K562 (cell line): ENCODE measurements at regions not wholly inside any gene's neighbourhood (a gene's known extent, or its start where the extent isn't known, plus 50 kb on each side); places are given as distances from the start of the nearest gene placed in this dataset.

Source experiments
- ATAC-seq: fragments of 200-7000 bp; cut with Tn5 transposase; 3 replicates; pipeline ENCODE4 v1.9.1; 2020; ENCODE audit warnings: moderate library complexity
- BruUV-seq: library from RNA; stranded (reverse); fragments of 400-500 nt; replicated peaks from 2 replicates; lab custom pipeline; 2021; lab: Mats Ljungman, UMichigan
- CTCF ChIA-PET: fragments of 300-600 bp; formaldehyde crosslinking; extraction: SDS; loops from one replicate; lab custom pipeline; 2021; ENCODE audit warnings: low intra/inter-chr PET ratio; lab: Yijun Ruan, JAX
- POLR2A ChIA-PET: fragments of 300-600, 350-650 bp; sonication (Branson Sonifier 250); formaldehyde crosslinking; extraction: SDS; loops from one replicate; lab custom pipeline; 2021; ENCODE audit warnings: antibody characterized with exemption, inconsistent platforms; lab: Yijun Ruan, JAX
- DNase-seq, 4 experiments: peaks; one replicate each; pipeline versions ENCODE4 v3.0.0 to v3.0.0-alpha.2; 2011 to 2018; ENCODE audit warnings: low spot score in 3 of 4, mixed read lengths in 3 of 4; ENCODE audit errors: extremely low read depth in 1 of 4
- FAIRE-seq: peaks from 2 replicates; lab custom pipeline; 2011; peaks lifted over from hg19 to GRCh38; lab: Jason Lieb, UNC
- H2AFZ ChIP-seq: 2 replicates; pipeline ENCODE4 v1.6.0; 2011; ENCODE audit warnings: low read depth, low read length, control low read depth, inconsistent platforms
- H3K27ac ChIP-seq: fragments of 200-600 bp; 3 replicates; pipeline ENCODE4 v1.8.0; 2011; ENCODE audit warnings: low read depth, mild to moderate bottlenecking, control low read depth, inconsistent platforms, low read length, moderate library complexity, mixed read lengths; ENCODE audit errors: extremely low read depth
- H3K27me3 ChIP-seq, 2 experiments: fragments of 300-600 bp in 1 of 2; 2 replicates in 1 of 2; 3 replicates in 1 of 2; pipeline versions ENCODE4 v1.6.0 to v1.8.0; 2011; ENCODE audit warnings: inconsistent platforms in 2 of 2, low read length in 2 of 2, mild to moderate bottlenecking in 1 of 2, mixed read lengths in 1 of 2, moderate library complexity in 1 of 2; ENCODE audit not compliant: control insufficient read depth in 2 of 2, insufficient read depth in 2 of 2
- H3K36me3 ChIP-seq: fragments of 300-600 bp; 3 replicates; pipeline ENCODE4 v1.8.0; 2011; ENCODE audit warnings: mild to moderate bottlenecking, low read length, inconsistent platforms; ENCODE audit not compliant: control insufficient read depth, insufficient read depth
- H3K4me1 ChIP-seq, 2 experiments: fragments of 200-600 bp in 1 of 2; replicated peaks in 1 of 2; 2 replicates in 1 of 2; 3 replicates in 1 of 2; pipeline versions ENCODE4 v1.5.1 to v1.8.0; 2011; ENCODE audit warnings: inconsistent platforms in 2 of 2, low read length in 2 of 2, mild to moderate bottlenecking in 1 of 2, mixed read lengths in 1 of 2, moderate library complexity in 1 of 2; ENCODE audit not compliant: control insufficient read depth in 2 of 2, insufficient read depth in 2 of 2
- H3K4me2 ChIP-seq: 2 replicates; pipeline ENCODE4 v1.6.1; 2011; ENCODE audit warnings: low read length, control low read depth, inconsistent platforms, mixed read lengths; ENCODE audit not compliant: insufficient read depth
- H3K4me3 ChIP-seq: fragments of 200-600 bp; sonication (generic), shearing (Covaris generic); 2 replicates; pipeline ENCODE4 v1.5.1; 2016; ENCODE audit warnings: control low read depth, inconsistent platforms
- H3K79me2 ChIP-seq: fragments of 200-600 bp; 3 replicates; pipeline ENCODE4 v1.8.0; 2011; ENCODE audit warnings: low read length, inconsistent platforms; ENCODE audit not compliant: control insufficient read depth, insufficient read depth
- H3K9ac ChIP-seq, 2 experiments: 2 replicates each; pipeline versions ENCODE4 v1.6.0 to v1.6.1; 2011; ENCODE audit warnings: low read depth in 2 of 2, low read length in 2 of 2, control low read depth in 1 of 2, inconsistent platforms in 1 of 2, mild to moderate bottlenecking in 1 of 2, mixed read lengths in 1 of 2; ENCODE audit not compliant: insufficient read depth in 1 of 2
- H3K9me1 ChIP-seq: one replicate; pipeline ENCODE4 v1.6.0; 2011; ENCODE audit warnings: inconsistent platforms, mild to moderate bottlenecking, low read length, moderate library complexity; ENCODE audit not compliant: control insufficient read depth, insufficient read depth
- H3K9me3 ChIP-seq: replicated peaks from 2 replicates; pipeline ENCODE4 v1.5.1; 2011; ENCODE audit warnings: low read depth, low read length, inconsistent platforms; ENCODE audit not compliant: control insufficient read depth, insufficient read depth
- H4K20me1 ChIP-seq: replicated peaks from 2 replicates; pipeline ENCODE4 v1.6.1; 2011; ENCODE audit warnings: low read length, inconsistent platforms, mixed read lengths; ENCODE audit not compliant: control insufficient read depth, insufficient read depth
- BCL6 ChIP-seq: fragments of 250-450 bp; sonication (Bioruptor Pico); IDR thresholded peaks from 2 replicates; pipeline ENCODE4 v1.4.0; 2020
- DACH1 ChIP-seq: fragments of 450-650 bp; IDR thresholded peaks from 2 replicates; pipeline ENCODE4 v1.6.1; 2018; ENCODE audit not compliant: partially characterized antibody
- ELF1 ChIP-seq: fragments of 200-800 bp; sonication (Bioruptor generic); IDR thresholded peaks from 2 replicates; pipeline ENCODE4 v1.6.1; 2016; ENCODE audit warnings: missing genetic modification characterization, missing compliant biosample characterization
- ETV5 ChIP-seq: sonication (generic); formaldehyde crosslinking; IDR thresholded peaks from 2 replicates; pipeline ENCODE4 v1.4.0; 2020; ENCODE audit warnings: low read depth, mild to moderate bottlenecking, missing genetic modification reagents
- HDAC8 ChIP-seq: fragments of 450-650 bp; IDR thresholded peaks from 2 replicates; pipeline ENCODE4 v1.6.1; 2016; ENCODE audit warnings: mild to moderate bottlenecking, missing genetic modification characterization, moderate library complexity, missing compliant biosample characterization
- MED1 ChIP-seq: sonication (generic); formaldehyde crosslinking; IDR thresholded peaks from 2 replicates; pipeline ENCODE4 v1.8.1; 2023; ENCODE audit warnings: missing genetic modification reagents, borderline replicate concordance
- POLR2G ChIP-seq: fragments of 200-400 bp; formaldehyde crosslinking; IDR thresholded peaks from 2 replicates; pipeline ENCODE4 v1.6.1; 2017; ENCODE audit warnings: low read depth, mild to moderate bottlenecking, antibody characterized with exemption, low read length, moderate library complexity
- POLR2H ChIP-seq: IDR thresholded peaks from 2 replicates; pipeline ENCODE4 v1.6.1; 2016; ENCODE audit warnings: missing genetic modification characterization, low read depth, mild to moderate bottlenecking, control low read depth, missing compliant biosample characterization, moderate library complexity
- RBM15 ChIP-seq: fragments of 200-400 bp; formaldehyde crosslinking; IDR thresholded peaks from 2 replicates; pipeline ENCODE4 v1.6.1; 2018; ENCODE audit warnings: mild to moderate bottlenecking, low read length, moderate library complexity; ENCODE audit not compliant: insufficient read depth
- SAFB ChIP-seq: fragments of 200-400 bp; formaldehyde crosslinking; IDR thresholded peaks from 2 replicates; pipeline ENCODE4 v1.6.1; 2017; ENCODE audit warnings: low read depth, low read length, borderline replicate concordance
- SETDB1 ChIP-seq: IDR thresholded peaks from one replicate; pipeline ENCODE4 v1.6.1; 2012; ENCODE audit warnings: low read length, control low read depth, inconsistent platforms
- TAF1 ChIP-seq: IDR thresholded peaks from 2 replicates; pipeline ENCODE4 v1.6.1; 2011; ENCODE audit warnings: mild to moderate bottlenecking, low read length, moderate library complexity; ENCODE audit not compliant: insufficient read depth, control insufficient read depth, severe bottlenecking; ENCODE audit errors: extremely low read depth
- TEAD2 ChIP-seq: fragments of 450-650 bp; IDR thresholded peaks from 2 replicates; pipeline ENCODE4 v1.6.1; 2016; ENCODE audit warnings: missing genetic modification characterization, control low read depth, missing compliant biosample characterization
- ZNF12 ChIP-seq: sonication (generic); formaldehyde crosslinking; IDR thresholded peaks from 2 replicates; pipeline ENCODE4 v1.4.0; 2020; ENCODE audit warnings: mild to moderate bottlenecking, missing genetic modification reagents
- ZNF24 ChIP-seq: fragments of 450-650 bp; IDR thresholded peaks from 2 replicates; pipeline ENCODE4 v1.6.1; 2016
- WGBS: fragments of 100-300 bp; shearing (Covaris generic); methylation state at CpG from one replicate; pipeline ENCODE4 v1.1.6; 2016; ENCODE audit warnings: low coverage, mixed read lengths; ENCODE audit not compliant: insufficient coverage; ENCODE audit errors: missing lambda C conversion rate; 5-methylcytosine and 5-hydroxymethylcytosine counted together
- in situ Hi-C: fragments of 300-500 bp; cut with MboI; formaldehyde crosslinking; loops from 4 replicates; pipeline ENCODE4 v1.15.0; 2018; ENCODE audit warnings: inconsistent platforms, mixed read lengths
- intact Hi-C: fragments of 100-400 bp; cut with micrococcal nuclease; formaldehyde crosslinking; loops from 2 replicates; pipeline ENCODE4 v1.14.2; 2022
- TF ChIP-seq, protein P1 (sequence below): sonication (generic); formaldehyde crosslinking; IDR thresholded peaks from 2 replicates; pipeline ENCODE4 v1.4.0; 2020; ENCODE audit warnings: mild to moderate bottlenecking, missing genetic modification reagents
- TF ChIP-seq, protein P2 (sequence below), 3 experiments: IDR thresholded peaks in 2 of 3; conservative IDR thresholded peaks in 1 of 3; 2 replicates each; pipeline ENCODE4 v1.5.1; 2011 to 2012; ENCODE audit warnings: low read length in 3 of 3, mild to moderate bottlenecking in 3 of 3, control low read depth in 2 of 3, improper control_type of control experiment in 1 of 3, inconsistent platforms in 1 of 3, low read depth in 1 of 3, mixed read lengths in 1 of 3, moderate library complexity in 1 of 3; ENCODE audit not compliant: insufficient read depth in 2 of 3
- TF ChIP-seq, protein P3 (sequence below): fragments of 250-450 bp; sonication (Bioruptor Pico); IDR thresholded peaks from 2 replicates; pipeline ENCODE4 v1.4.0; 2020; ENCODE audit warnings: mild to moderate bottlenecking, moderate library complexity

DNA sequence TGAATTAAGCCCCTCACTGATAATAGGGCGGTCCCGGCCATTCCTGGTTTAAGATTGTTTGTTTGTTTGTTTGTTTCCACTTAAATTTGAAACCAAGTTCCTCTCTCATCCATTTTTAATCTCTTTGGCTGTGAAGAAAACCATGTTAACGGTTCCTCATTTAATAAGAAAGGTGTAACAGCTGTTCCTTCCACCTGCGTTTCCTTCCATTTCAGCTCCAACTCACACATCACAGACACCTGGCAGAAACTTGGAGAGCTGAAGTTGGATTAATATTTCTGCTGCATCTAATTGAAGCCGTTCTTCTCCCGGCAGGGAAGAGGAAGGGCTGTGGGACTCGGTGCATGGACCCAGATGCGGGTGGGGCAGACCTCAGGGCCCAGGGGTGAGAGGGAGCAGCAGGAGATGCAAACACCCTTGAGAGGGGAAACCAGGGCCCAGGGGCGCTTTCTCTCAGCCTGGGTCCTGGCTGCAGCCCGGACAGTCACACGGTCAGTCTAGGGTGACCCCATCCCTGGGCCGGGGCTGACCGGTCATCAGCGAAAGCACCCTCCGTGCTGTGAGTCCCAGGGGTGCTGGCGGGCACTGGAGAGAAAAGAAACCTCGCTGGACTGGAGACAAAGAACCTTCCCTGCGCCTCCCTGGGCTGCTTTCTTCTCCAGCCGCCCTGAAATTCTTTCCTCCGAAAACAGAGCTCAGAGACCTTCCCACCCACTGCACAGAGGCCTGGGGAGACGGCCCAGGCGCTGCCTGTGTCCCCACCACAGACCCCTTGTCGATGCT lies 242.0 kb downstream of the BRD1 start:
- Histone ChIP-seq H3K4me2 (no peak overlapping the region), H3K4me1 (no peaks in the 10 kb centered on the region; a peak in 2 of 5 replicates), H3K9me3 (peaks cover 5% of the 10 kb centered on the region), H3K4me3 (no peak overlapping the region), H3K9me1 (no peaks in the 10 kb centered on the region), H3K9ac (no peak overlapping the region), H3K36me3 (peaks cover 33% of the 10 kb centered on the region; the same call in 2 of the 3 replicates), H3K27ac (no peak overlapping the region), H2AFZ (no peak overlapping the region), H3K79me2 (peaks cover 31% of the 10 kb centered on the region), H4K20me1 (peaks cover 5% of the 10 kb centered on the region; the same call in 1 of the 2 replicates), H3K27me3 (no peaks in the 10 kb centered on the region)
- FAIRE-seq = no peak
- WGBS = 95% methylated on average over 8 of the region's 23 CpGs
- in situ Hi-C loops (no loop called here), intact Hi-C loops (no loop called here)
- CTCF ChIA-PET = no interaction called here
- ATAC-seq = no peak
- no TSS peak for BruUV-seq
- POLR2A ChIA-PET = no interaction called here
- no peak for DNase-seq
- TF ChIP-seq, protein P1, sequence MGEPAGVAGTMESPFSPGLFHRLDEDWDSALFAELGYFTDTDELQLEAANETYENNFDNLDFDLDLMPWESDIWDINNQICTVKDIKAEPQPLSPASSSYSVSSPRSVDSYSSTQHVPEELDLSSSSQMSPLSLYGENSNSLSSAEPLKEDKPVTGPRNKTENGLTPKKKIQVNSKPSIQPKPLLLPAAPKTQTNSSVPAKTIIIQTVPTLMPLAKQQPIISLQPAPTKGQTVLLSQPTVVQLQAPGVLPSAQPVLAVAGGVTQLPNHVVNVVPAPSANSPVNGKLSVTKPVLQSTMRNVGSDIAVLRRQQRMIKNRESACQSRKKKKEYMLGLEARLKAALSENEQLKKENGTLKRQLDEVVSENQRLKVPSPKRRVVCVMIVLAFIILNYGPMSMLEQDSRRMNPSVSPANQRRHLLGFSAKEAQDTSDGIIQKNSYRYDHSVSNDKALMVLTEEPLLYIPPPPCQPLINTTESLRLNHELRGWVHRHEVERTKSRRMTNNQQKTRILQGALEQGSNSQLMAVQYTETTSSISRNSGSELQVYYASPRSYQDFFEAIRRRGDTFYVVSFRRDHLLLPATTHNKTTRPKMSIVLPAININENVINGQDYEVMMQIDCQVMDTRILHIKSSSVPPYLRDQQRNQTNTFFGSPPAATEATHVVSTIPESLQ (CRISPR knock-in tag) = no peak
- TF ChIP-seq ZNF24 (no peak), TAF1 (no peak), MED1 (CRISPR knock-in tag) (no peak), POLR2G (no peak; the same call in 1 of the 2 replicates), SAFB (no peak), BCL6 (CRISPR knock-in tag) (no peak), POLR2H (tag) (no peak), ETV5 (CRISPR knock-in tag) (no peak), SETDB1 (no peak), HDAC8 (tag) (no peak), RBM15 (no peak), ZNF12 (CRISPR knock-in tag) (no peak), DACH1 (no peak), ELF1 (tag) (no peak), TEAD2 (tag) (no peak)
- TF ChIP-seq, protein P2, sequence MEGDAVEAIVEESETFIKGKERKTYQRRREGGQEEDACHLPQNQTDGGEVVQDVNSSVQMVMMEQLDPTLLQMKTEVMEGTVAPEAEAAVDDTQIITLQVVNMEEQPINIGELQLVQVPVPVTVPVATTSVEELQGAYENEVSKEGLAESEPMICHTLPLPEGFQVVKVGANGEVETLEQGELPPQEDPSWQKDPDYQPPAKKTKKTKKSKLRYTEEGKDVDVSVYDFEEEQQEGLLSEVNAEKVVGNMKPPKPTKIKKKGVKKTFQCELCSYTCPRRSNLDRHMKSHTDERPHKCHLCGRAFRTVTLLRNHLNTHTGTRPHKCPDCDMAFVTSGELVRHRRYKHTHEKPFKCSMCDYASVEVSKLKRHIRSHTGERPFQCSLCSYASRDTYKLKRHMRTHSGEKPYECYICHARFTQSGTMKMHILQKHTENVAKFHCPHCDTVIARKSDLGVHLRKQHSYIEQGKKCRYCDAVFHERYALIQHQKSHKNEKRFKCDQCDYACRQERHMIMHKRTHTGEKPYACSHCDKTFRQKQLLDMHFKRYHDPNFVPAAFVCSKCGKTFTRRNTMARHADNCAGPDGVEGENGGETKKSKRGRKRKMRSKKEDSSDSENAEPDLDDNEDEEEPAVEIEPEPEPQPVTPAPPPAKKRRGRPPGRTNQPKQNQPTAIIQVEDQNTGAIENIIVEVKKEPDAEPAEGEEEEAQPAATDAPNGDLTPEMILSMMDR (IDR thresholded peaks at IDR 0.05 in 2 of 3, conservative IDR thresholded peaks at IDR 0.05 in 1 of 3; ENCODE audit: insufficient read depth in 2 of 3, low read depth in 1 of 3, low read length in 3 of 3) = no peak
- TF ChIP-seq, protein P3, sequence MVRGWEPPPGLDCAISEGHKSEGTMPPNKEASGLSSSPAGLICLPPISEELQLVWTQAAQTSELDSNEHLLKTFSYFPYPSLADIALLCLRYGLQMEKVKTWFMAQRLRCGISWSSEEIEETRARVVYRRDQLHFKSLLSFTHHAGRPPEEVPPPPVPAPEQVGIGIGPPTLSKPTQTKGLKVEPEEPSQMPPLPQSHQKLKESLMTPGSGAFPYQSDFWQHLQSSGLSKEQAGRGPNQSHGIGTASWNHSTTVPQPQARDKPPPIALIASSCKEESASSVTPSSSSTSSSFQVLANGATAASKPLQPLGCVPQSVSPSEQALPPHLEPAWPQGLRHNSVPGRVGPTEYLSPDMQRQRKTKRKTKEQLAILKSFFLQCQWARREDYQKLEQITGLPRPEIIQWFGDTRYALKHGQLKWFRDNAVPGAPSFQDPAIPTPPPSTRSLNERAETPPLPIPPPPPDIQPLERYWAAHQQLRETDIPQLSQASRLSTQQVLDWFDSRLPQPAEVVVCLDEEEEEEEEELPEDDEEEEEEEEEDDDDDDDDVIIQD = no peak
